ENCODE measurements at regions not wholly inside any gene's neighbourhood (a gene's known extent, or its start where the extent isn't known, plus 50 kb on each side); places are given as distances from the start of the nearest gene placed in this dataset.

DNA sequence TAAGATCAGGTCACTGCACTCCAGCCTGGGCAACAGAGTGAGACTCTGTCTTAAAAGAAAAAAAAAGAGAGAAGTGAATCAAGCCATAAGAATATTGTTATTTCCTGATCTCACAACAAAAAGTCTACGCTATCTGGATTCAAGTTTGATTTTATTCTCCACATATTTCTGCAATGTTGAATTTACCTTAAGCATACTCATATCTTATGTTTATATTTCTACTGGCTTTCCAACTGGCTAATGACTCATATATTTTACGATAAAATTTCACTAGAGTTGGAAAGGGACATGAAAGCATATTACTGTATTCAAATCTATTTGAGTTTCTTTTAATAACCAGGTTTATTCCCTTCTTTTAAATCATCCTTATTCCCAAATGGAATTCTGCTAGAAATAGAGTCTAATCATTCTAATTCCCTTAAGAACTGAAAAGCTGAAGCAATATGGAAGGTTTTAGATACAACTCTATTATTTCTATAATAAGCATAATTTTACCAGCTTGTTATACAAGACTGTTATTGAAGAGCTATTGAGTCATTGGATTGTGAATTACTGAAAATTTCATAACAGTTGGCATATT, 276.9 kb upstream of the HS3ST5 start:
- H3K79me2 ChIP-seq (ENCODE audit: low read depth): no peaks in the 10 kb centered on the region
- no peak overlapping the region for H3K9ac ChIP-seq
- H3K36me3 Mint-ChIP-seq: no peaks in the 10 kb centered on the region
- no peak overlapping the region for H2AFZ ChIP-seq (replicated peaks)
- no peaks in the 10 kb centered on the region for H3K9me3 ChIP-seq (ENCODE audit: low read depth)
- no peaks in the 10 kb centered on the region for H3F3A ChIP-seq (ENCODE audit: low read depth)
- H3K27me3 Mint-ChIP-seq (ENCODE audit: insufficient read depth, low read depth): peaks cover 2% of the 10 kb centered on the region
- no peak overlapping the region for H3K27ac Mint-ChIP-seq
- H3K27me3 ChIP-seq: no peaks in the 10 kb centered on the region
- no peak overlapping the region for H3K4me3 ChIP-seq
- DNase-seq (ENCODE audit: low spot score): no peak
- no peak overlapping the region for H3K4me3 Mint-ChIP-seq
- H3K4me2 ChIP-seq: no peak overlapping the region
- TF ChIP-seq EZH2 (IDR thresholded peaks at IDR 0.05): no peak
- TF ChIP-seq, protein P1, sequence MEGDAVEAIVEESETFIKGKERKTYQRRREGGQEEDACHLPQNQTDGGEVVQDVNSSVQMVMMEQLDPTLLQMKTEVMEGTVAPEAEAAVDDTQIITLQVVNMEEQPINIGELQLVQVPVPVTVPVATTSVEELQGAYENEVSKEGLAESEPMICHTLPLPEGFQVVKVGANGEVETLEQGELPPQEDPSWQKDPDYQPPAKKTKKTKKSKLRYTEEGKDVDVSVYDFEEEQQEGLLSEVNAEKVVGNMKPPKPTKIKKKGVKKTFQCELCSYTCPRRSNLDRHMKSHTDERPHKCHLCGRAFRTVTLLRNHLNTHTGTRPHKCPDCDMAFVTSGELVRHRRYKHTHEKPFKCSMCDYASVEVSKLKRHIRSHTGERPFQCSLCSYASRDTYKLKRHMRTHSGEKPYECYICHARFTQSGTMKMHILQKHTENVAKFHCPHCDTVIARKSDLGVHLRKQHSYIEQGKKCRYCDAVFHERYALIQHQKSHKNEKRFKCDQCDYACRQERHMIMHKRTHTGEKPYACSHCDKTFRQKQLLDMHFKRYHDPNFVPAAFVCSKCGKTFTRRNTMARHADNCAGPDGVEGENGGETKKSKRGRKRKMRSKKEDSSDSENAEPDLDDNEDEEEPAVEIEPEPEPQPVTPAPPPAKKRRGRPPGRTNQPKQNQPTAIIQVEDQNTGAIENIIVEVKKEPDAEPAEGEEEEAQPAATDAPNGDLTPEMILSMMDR (IDR thresholded peaks at IDR 0.05): no peak
- TF ChIP-seq EZH2phosphoT487 (IDR thresholded peaks at IDR 0.05): no peak
- H4K20me1 ChIP-seq (ENCODE audit: low read depth): no peaks in the 10 kb centered on the region
- no peaks in the 10 kb centered on the region for H3K36me3 ChIP-seq
- H3K27ac ChIP-seq: no peak overlapping the region
- no peaks in the 10 kb centered on the region for H3K4me1 Mint-ChIP-seq
- peaks cover 6% of the 10 kb centered on the region for H3K4me1 ChIP-seq
- no peaks in the 10 kb centered on the region for H3K9me3 Mint-ChIP-seq

DNA sequence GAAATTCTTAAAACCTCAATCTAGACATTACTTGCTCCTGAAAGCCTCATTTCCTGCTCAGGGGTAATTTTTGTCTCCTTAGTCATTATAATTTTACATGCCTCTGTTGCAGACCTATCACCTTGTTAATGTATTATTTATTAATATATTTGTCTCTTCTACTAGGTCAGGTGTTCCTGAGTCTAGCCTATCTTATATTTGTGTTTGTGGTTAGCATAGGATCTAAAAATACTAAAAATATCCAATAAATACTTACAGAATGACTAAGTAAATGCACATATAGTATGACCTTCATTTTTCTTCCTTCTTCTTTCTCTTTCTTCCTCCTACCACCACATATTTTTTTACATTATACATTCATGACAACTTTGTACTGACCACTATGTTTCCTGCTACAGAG, 268.9 kb upstream of the HS3ST5 start:
- peaks cover 6% of the 10 kb centered on the region for H3K4me1 ChIP-seq
- no peaks in the 10 kb centered on the region for H3K79me2 ChIP-seq (ENCODE audit: low read depth)
- H3K9ac ChIP-seq: no peak overlapping the region
- no peaks in the 10 kb centered on the region for H3K4me1 Mint-ChIP-seq
- H3K36me3 Mint-ChIP-seq: no peaks in the 10 kb centered on the region
- no peak overlapping the region for H2AFZ ChIP-seq (replicated peaks)
- H3K4me3 Mint-ChIP-seq: no peak overlapping the region
- no peaks in the 10 kb centered on the region for H3F3A ChIP-seq (ENCODE audit: low read depth)
- no peaks in the 10 kb centered on the region for H4K20me1 ChIP-seq (ENCODE audit: low read depth)
- H3K27ac ChIP-seq: no peak overlapping the region
- H3K36me3 ChIP-seq: no peaks in the 10 kb centered on the region
- no peak for TF ChIP-seq EZH2 (IDR thresholded peaks at IDR 0.05)
- TF ChIP-seq, protein P1 (IDR thresholded peaks at IDR 0.05): no peak
- TF ChIP-seq EZH2phosphoT487 (IDR thresholded peaks at IDR 0.05): no peak
- H3K27me3 ChIP-seq: no peaks in the 10 kb centered on the region
- no peak overlapping the region for H3K4me2 ChIP-seq
- no peak overlapping the region for H3K4me3 ChIP-seq
- H3K27me3 Mint-ChIP-seq (ENCODE audit: insufficient read depth, low read depth): no peaks in the 10 kb centered on the region
- no peak overlapping the region for H3K27ac Mint-ChIP-seq
- DNase-seq (ENCODE audit: low spot score): no peak
- no peaks in the 10 kb centered on the region for H3K9me3 ChIP-seq (ENCODE audit: low read depth)
- H3K9me3 Mint-ChIP-seq: no peaks in the 10 kb centered on the region

DNA sequence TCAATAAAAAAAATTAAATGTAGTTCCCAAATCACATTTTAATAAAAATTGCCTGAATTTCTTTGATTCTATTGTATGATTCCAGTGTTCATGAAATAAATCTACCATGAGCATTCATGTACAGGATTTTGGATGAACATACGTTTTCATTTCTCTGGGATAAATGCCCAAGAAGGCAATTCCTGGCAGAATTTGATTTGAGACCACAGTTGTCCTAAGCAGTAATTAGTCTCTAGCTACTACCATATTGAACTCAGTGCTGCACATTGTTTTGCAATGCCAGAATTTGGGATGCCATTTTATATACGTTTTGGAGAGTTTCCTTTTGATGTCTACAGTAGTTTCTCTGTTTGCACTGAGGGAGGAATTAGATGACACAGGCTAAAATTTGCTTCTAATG, 265.3 kb upstream of the HS3ST5 start:
- no peaks in the 10 kb centered on the region for H3F3A ChIP-seq (ENCODE audit: low read depth)
- H4K20me1 ChIP-seq (ENCODE audit: low read depth): no peaks in the 10 kb centered on the region
- no peaks in the 10 kb centered on the region for H3K27me3 Mint-ChIP-seq (ENCODE audit: insufficient read depth, low read depth)
- no peak overlapping the region for H3K27ac ChIP-seq
- no peaks in the 10 kb centered on the region for H3K9me3 Mint-ChIP-seq
- H3K79me2 ChIP-seq (ENCODE audit: low read depth): no peaks in the 10 kb centered on the region
- no peaks in the 10 kb centered on the region for H3K4me1 ChIP-seq
- no peak overlapping the region for H3K4me2 ChIP-seq
- H3K27ac Mint-ChIP-seq: no peak overlapping the region
- no peaks in the 10 kb centered on the region for H3K4me1 Mint-ChIP-seq
- no peak overlapping the region for H3K4me3 ChIP-seq
- no peak overlapping the region for H2AFZ ChIP-seq (replicated peaks)
- no peak overlapping the region for H3K9ac ChIP-seq
- H3K9me3 ChIP-seq (ENCODE audit: low read depth): no peaks in the 10 kb centered on the region
- no peak for TF ChIP-seq EZH2 (IDR thresholded peaks at IDR 0.05)
- TF ChIP-seq, protein P1 (IDR thresholded peaks at IDR 0.05): no peak
- TF ChIP-seq EZH2phosphoT487 (IDR thresholded peaks at IDR 0.05): no peak
- no peak overlapping the region for H3K4me3 Mint-ChIP-seq
- no peaks in the 10 kb centered on the region for H3K36me3 Mint-ChIP-seq
- H3K36me3 ChIP-seq: no peaks in the 10 kb centered on the region
- DNase-seq (ENCODE audit: low spot score): no peak
- no peaks in the 10 kb centered on the region for H3K27me3 ChIP-seq

Measured in neural progenitor cell (in vitro differentiated cells).